ENCODE measurements at regions not wholly inside any gene's neighbourhood (a gene's known extent, or its start where the extent isn't known, plus 50 kb on each side); places are given as distances from the start of the nearest gene placed in this dataset.

- DNase-seq (no peak), ATAC-seq (no peak)
- TF ChIP-seq CTCF (IDR thresholded peaks at IDR 0.05) (no peak), POLR2A (IDR thresholded peaks at IDR 0.05) (no peak)
- Histone ChIP-seq H3K4me1 (peaks cover 0 to 3% (median 0%) of the 10 kb centered on the region in 12 donors), H3K27me3 (no peaks in the 10 kb centered on the region), H3K4me3 (no peak overlapping the region), H3K27ac (no peak overlapping the region), H3K9me3 (no peaks in the 10 kb centered on the region), H3K36me3 (no peaks in the 10 kb centered on the region)
- intact Hi-C loops (cut with DNase I) = no loop called here
- 72 to 77% (median 74%) methylated on average over 7 of the region's 7 CpGs for WGBS, 4 donors
Observed at GRCh38 chr7:47661051-47661714, 79.3 kb upstream of the TNS3 start.

- Histone ChIP-seq H3K36me3 (no peaks in the 10 kb centered on the region), H3K4me3 (no peak overlapping the region), H3K4me1 (peaks cover 0 to 3% (median 0%) of the 10 kb centered on the region in 12 donors), H3K9me3 (no peaks in the 10 kb centered on the region), H3K27me3 (no peaks in the 10 kb centered on the region), H3K27ac (no peak overlapping the region)
- ATAC-seq = peak in 1 of 4 donors; percentile 29
- no peak for DNase-seq
- no peak for TF ChIP-seq CTCF (IDR thresholded peaks at IDR 0.05)
- intact Hi-C loops (cut with DNase I) = no loop called here
- 94 to 97% (median 95%) methylated on average over 11 to 12 of the region's 12 CpGs for WGBS, 4 donors
Observed at GRCh38 chr7:47659664-47660462, 78.0 kb upstream of the TNS3 start.

- H3K4me3 ChIP-seq = no peak overlapping the region
- DNase-seq (no peak), ATAC-seq (peak in 1 of 4 donors; percentile 18)
- peaks cover 0 to 6% (median 0%) of the 10 kb centered on the region in 12 donors for H3K4me1 ChIP-seq
- H3K9me3 ChIP-seq = no peaks in the 10 kb centered on the region
- WGBS, 4 donors = 83 to 93% (median 92%) methylated on average over 2 to 8 of the region's 8 CpGs
- TF ChIP-seq POLR2A (IDR thresholded peaks at IDR 0.05) (no peak), CTCF (IDR thresholded peaks at IDR 0.05) (no peak)
- no peak overlapping the region for H3K27ac ChIP-seq
- H3K36me3 ChIP-seq = no peaks in the 10 kb centered on the region
- intact Hi-C loops (cut with DNase I) = no loop called here
- no peaks in the 10 kb centered on the region for H3K27me3 ChIP-seq
Observed at GRCh38 chr7:47658886-47659635, 77.2 kb upstream of the TNS3 start.

- Histone ChIP-seq H3K36me3 (no peaks in the 10 kb centered on the region), H3K27ac (no peak overlapping the region), H3K9me3 (no peaks in the 10 kb centered on the region), H3K4me1 (peaks cover 0 to 13% (median 0%) of the 10 kb centered on the region in 12 donors), H3K27me3 (no peaks in the 10 kb centered on the region), H3K4me3 (no peak overlapping the region)
- ATAC-seq = no peak
- WGBS, 4 donors = 95 to 98% (median 97%) methylated on average over 8 of the region's 8 CpGs
- intact Hi-C loops (cut with DNase I) = no loop called here
- no peak for TF ChIP-seq CTCF (IDR thresholded peaks at IDR 0.05)
- no peak for TF ChIP-seq POLR2A (IDR thresholded peaks at IDR 0.05)
- DNase-seq = no peak
Observed at GRCh38 chr7:47657126-47657525, 75.2 kb upstream of the TNS3 start.
